HL-60 (cell line): ENCODE measurements at regions not wholly inside any gene's neighbourhood (a gene's known extent, or its start where the extent isn't known, plus 50 kb on each side); places are given as distances from the start of the nearest gene placed in this dataset.

Source experiments
- POLR2AphosphoS5 ChIP-seq: IDR thresholded peaks from 2 replicates; pipeline ENCODE4 v1.6.1; 2012; ENCODE audit warnings: low read depth
- SPI1 ChIP-seq: IDR thresholded peaks from 2 replicates; pipeline ENCODE4 v1.6.1; 2012; ENCODE audit warnings: low read depth, mild to moderate bottlenecking, borderline replicate concordance
- TF ChIP-seq, protein P1 (sequence below): IDR thresholded peaks from one replicate; pipeline ENCODE4 v1.5.1; 2011; ENCODE audit warnings: low read length, control low read depth, inconsistent platforms; ENCODE audit not compliant: insufficient read depth
- TF ChIP-seq, protein P2 (sequence below): IDR thresholded peaks from 2 replicates; pipeline ENCODE4 v1.6.1; 2012; ENCODE audit warnings: low read depth; ENCODE audit not compliant: insufficient replicate concordance

DNA sequence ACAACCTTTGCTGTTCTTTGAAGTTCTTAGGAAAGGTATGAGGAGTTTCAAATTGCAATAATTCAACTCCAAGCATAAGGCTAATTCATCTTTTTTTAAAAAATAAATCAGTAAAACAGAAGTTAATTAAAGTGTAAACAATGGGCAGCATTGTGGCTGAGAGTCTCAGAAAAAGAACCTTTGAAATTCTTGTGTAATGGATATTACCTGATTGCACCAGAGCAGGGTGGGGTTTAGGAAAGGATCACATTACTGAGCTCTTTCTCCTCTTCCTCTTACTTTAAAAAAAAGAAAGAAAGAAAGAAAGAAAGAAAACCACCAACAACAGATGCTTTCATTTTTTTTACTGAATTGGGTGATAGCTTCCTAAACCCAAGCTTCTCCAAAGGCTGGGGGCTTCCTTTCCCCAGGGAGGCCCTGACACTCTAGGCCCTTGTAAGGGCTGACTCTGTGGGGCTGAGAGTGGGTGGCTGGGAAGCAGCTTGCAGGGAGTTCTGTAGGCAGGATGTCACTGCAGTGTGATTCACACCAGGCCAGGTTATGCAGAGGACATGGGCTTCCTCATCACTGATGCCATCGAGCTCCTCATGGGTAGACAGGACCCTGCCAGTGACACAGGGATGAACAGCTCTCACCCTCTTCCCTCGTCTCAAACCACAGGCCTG is 564.5 kb downstream of the FGF9 start:
- TF ChIP-seq, protein P1, sequence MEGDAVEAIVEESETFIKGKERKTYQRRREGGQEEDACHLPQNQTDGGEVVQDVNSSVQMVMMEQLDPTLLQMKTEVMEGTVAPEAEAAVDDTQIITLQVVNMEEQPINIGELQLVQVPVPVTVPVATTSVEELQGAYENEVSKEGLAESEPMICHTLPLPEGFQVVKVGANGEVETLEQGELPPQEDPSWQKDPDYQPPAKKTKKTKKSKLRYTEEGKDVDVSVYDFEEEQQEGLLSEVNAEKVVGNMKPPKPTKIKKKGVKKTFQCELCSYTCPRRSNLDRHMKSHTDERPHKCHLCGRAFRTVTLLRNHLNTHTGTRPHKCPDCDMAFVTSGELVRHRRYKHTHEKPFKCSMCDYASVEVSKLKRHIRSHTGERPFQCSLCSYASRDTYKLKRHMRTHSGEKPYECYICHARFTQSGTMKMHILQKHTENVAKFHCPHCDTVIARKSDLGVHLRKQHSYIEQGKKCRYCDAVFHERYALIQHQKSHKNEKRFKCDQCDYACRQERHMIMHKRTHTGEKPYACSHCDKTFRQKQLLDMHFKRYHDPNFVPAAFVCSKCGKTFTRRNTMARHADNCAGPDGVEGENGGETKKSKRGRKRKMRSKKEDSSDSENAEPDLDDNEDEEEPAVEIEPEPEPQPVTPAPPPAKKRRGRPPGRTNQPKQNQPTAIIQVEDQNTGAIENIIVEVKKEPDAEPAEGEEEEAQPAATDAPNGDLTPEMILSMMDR = no peak
- TF ChIP-seq POLR2AphosphoS5 (no peak), SPI1 (no peak)
- TF ChIP-seq, protein P2, sequence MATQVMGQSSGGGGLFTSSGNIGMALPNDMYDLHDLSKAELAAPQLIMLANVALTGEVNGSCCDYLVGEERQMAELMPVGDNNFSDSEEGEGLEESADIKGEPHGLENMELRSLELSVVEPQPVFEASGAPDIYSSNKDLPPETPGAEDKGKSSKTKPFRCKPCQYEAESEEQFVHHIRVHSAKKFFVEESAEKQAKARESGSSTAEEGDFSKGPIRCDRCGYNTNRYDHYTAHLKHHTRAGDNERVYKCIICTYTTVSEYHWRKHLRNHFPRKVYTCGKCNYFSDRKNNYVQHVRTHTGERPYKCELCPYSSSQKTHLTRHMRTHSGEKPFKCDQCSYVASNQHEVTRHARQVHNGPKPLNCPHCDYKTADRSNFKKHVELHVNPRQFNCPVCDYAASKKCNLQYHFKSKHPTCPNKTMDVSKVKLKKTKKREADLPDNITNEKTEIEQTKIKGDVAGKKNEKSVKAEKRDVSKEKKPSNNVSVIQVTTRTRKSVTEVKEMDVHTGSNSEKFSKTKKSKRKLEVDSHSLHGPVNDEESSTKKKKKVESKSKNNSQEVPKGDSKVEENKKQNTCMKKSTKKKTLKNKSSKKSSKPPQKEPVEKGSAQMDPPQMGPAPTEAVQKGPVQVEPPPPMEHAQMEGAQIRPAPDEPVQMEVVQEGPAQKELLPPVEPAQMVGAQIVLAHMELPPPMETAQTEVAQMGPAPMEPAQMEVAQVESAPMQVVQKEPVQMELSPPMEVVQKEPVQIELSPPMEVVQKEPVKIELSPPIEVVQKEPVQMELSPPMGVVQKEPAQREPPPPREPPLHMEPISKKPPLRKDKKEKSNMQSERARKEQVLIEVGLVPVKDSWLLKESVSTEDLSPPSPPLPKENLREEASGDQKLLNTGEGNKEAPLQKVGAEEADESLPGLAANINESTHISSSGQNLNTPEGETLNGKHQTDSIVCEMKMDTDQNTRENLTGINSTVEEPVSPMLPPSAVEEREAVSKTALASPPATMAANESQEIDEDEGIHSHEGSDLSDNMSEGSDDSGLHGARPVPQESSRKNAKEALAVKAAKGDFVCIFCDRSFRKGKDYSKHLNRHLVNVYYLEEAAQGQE = no peak
